GM18858 (cell line): ENCODE measurements at regions not wholly inside any gene's neighbourhood (a gene's known extent, or its start where the extent isn't known, plus 50 kb on each side); places are given as distances from the start of the nearest gene placed in this dataset.
"Not testable (repeated sequence)": the region's sequence is repeated elsewhere in the genome, so short reads cannot be mapped to it uniquely, and the experiment has no call there.

Experiments used
- ATAC-seq: cut with Tn5 transposase; IDR thresholded peaks from one replicate; pipeline ENCODE4 v1.9.1; 2021; ENCODE audit not compliant: unreplicated experiment

DNA sequence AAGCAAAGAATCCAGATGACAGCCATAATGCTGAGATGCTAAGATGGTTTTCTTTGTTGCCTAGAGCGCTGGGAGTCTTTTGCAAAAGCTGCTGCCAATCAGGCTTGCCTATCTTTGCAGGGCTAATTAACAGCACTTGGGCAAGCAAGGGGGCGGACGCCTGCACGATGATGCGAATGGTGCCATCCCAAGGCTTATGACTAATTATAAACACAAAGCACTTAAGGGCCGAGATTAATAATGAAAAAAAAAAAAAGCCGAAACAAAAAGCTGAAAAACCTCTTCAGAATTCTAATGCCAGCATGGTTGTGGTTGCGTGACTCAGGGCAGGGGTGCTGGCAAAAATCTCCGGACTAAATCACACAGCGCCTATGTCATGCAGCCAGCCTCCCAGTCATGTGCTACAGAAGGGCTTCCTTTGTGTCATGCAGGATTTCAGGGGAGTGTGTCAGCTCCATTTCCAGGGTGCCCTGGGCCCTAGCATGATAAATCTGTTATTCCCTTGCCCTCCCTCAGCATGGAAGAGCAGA lies 185.0 kb upstream of the ANKRD28 start:
- ATAC-seq, result no peak

- no peak for ATAC-seq
Observed at GRCh38 chr3:15983232-15983631, 185.5 kb upstream of the ANKRD28 start.

GRCh38 chr3:15983693-15984092 lies 185.9 kb upstream of the ANKRD28 start:
- ATAC-seq, result no peak

DNA sequence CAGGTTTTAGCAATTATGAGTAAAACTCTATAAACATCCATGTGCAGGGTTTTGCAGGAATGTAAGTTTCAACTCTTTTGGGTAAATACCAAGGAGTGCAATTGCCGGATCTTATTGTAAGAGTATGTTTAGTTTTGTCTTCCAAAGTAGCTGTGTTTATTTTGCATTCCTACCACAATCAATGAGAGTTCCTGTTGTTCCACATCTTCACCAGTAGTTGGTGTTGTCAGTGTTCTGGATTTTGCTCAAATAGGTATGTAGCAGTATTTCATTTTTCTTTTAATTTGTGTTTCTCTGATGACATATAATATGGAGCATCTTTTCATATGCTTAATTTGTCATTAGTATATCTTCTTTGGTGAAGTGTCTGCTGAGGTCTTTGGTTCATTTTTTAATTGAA lies 185.1 kb upstream of the GALNT15 start:
- ATAC-seq, result no peak

DNA sequence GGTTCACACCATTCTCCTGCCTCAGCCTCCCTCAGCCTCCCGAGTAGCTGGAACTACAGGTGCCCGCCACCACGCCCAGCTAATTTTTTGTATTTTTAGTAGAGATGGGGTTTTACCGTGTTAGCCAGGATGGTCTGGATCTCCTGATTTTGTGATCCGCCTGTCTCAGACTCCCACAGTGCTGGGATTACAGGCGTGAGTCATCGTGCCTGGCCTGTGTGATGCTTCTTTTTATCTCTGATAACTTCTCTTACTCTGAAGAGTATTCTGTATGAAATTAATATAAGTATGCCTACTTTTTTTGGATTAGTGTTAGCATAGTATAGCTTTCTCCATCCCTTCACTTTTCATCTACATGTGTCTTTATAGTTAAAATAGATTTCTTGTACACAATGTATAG lies 180.8 kb upstream of the GALNT15 start:
- not testable (repeated sequence) for ATAC-seq

DNA sequence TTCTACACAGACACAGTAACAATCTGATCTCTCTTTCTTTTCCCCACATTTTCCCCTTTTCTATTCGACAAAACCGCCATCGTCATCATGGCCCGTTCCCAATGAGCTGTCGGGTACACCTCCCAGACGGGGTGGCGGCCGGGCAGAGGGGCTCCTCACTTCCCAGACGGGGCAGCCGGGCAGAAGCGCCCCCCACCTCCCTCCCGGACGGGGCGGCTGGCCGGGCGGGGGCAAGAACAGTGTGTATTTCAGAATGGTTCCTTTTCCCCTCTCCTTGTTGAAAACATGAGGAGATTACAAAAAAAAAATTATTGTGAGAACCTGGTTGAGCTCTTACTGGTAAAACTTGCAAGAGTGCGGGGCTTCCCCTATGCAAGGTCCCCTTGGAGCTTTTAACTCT lies 178.0 kb upstream of the GALNT15 start:
- ATAC-seq, result not testable (repeated sequence)

DNA sequence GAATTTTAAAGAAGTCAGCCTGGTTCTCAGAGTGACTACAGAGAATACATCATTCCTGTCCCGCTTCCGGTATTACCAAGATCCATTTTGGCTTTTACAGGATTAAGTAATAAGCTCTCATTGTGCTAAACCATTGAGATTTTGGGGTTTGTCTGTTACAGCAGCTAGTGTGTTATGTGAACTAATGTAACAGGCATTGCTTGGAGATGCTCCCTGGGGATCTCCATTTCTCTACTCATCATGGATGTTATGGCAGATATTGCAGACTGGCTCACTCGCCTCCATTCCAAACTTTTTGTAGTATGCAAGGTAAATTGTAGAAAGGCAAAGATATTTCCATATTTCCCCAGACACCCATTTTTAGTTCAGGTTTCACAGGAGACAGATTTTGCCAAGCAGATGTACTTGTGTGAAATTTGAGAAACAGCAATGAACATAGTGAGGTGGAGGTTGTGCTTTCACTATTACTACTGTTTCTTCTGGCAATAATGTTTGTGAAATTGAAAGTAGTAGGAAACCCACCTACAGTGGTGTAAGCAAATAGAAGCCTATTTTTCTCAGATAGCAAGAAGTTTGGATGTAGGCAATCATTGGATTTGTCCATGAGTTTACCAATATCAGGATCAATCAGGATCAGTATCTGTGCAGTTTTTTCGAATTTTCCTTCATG lies 177.1 kb upstream of the GALNT15 start:
- peak; percentile 96 for ATAC-seq

DNA sequence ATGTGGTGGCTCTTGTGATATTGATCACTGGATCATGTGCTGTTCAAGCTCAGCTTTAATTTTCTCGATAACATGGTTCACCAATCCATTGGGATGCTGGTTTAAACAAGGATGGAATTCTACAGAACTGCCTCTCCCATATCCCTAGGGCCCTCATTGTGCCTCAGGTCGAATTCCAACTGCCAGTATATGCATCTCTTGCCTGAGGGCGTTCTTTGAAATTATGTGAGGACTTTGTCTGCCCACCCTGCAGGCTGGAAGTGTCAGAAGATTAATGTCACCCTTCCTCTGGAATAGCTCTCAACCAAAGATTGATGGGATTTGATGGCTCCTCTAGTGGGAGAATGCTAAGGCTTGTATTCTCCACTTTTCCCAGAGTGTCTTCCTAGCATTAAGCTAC lies 175.6 kb upstream of the GALNT15 start:
- no peak for ATAC-seq

DNA sequence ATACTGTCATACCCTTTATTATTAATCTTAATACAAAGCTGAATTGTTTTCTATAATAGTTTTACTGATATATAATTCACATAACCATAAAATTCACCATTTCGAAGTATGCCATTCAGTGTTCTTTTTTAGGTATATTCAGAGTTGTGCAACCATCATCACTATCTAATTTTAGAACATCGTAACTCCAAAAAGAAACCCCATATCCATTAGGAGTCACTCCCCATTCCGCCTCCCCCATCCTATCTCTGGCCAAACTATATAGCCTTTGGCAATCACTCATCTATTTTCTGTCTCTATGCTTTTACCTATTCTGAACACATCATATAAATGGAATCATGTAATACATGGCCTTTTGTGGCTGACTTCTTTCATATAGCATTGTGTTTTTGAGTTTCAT lies 169.7 kb upstream of the GALNT15 start:
- no peak for ATAC-seq

GRCh38 chr3:16011376-16011775 lies 163.1 kb upstream of the GALNT15 start:
- ATAC-seq, result no peak

- no peak for ATAC-seq
Observed at GRCh38 chr3:16012086-16012485, 162.4 kb upstream of the GALNT15 start.

DNA sequence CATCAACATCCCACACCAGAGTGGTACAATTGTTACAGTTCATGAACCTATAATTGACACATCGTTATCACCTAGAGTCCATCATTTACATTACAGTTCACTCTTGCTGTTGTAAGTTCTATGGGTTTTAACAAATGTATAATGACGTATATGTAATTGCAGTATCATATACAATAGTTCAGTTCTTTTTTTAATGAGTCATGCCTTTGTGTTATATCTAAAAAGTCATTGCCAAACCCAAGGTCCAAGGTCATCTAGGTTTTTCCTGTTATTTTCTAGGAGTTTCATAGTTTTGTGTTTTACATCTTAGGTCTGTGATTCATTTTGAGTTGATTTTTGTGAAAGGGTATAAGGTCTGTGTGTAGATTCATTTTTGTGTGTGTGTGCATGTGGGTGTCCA lies 160.9 kb upstream of the GALNT15 start:
- ATAC-seq, result no peak

- not testable (repeated sequence) for ATAC-seq
Observed at GRCh38 chr3:16021801-16022200, 152.7 kb upstream of the GALNT15 start.

GRCh38 chr3:16023881-16024280 lies 150.6 kb upstream of the GALNT15 start:
- ATAC-seq, result not testable (repeated sequence)

DNA sequence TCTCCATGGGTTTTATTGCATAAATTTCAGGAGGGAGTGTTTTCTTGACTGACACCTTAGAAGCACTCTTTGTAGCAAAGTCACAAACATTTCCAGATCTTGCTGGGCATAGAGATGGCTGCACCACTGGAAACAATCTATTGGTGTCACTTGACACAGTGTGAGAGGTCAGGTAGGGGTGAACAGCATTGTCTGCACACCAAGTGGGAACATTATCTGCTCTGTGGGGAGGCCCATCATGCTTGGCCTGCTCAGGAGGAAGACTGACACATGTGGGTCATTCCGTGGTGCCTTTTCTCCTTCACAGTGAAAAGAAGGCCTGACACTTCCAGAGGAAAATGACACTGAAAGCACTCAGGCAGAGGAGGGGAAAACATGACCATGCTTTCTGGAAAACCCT lies 149.9 kb upstream of the GALNT15 start:
- ATAC-seq, result no peak

- ATAC-seq, result no peak
Observed at GRCh38 chr3:16026753-16027152, 147.7 kb upstream of the GALNT15 start.

GRCh38 chr3:16028604-16029003 lies 145.9 kb upstream of the GALNT15 start:
- ATAC-seq, result no peak

DNA sequence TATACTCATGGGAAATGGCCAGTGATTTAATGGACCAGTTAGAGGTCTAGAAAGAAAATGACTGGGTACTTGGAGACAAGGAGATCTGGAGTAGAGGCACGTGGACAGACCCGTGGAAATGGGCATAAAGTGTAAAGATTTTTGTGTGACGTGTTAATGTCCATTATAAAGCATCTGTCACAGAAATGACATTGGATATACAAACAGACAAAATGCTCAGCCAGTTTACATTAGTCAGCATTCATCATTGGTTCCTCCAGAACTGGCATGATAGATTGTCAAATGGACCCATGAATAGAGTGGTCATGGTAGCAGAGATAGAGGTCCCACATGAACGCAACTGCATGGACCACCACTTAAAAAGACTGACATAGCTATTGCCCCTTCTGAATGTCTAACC lies 144.1 kb upstream of the GALNT15 start:
- no peak for ATAC-seq

DNA sequence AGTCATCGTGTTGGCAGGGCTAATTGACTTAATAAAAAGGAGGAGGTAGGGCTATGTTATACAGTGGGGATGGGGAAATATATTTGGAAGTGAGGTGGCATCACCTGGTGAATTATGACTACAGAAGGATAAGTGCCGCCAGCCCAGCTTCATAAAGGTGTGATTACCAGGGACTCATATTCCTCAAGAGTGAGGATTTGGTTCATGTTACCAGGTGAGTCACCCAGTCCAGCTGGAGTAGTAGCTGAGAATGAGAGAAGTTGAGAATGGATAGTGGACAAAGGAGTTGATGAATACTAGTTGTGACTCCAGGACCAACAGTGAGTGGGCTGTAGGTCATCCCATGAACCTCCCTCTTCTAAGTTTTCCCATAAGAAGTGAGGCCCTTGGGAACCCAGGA lies 143.0 kb upstream of the GALNT15 start:
- ATAC-seq, result no peak

DNA sequence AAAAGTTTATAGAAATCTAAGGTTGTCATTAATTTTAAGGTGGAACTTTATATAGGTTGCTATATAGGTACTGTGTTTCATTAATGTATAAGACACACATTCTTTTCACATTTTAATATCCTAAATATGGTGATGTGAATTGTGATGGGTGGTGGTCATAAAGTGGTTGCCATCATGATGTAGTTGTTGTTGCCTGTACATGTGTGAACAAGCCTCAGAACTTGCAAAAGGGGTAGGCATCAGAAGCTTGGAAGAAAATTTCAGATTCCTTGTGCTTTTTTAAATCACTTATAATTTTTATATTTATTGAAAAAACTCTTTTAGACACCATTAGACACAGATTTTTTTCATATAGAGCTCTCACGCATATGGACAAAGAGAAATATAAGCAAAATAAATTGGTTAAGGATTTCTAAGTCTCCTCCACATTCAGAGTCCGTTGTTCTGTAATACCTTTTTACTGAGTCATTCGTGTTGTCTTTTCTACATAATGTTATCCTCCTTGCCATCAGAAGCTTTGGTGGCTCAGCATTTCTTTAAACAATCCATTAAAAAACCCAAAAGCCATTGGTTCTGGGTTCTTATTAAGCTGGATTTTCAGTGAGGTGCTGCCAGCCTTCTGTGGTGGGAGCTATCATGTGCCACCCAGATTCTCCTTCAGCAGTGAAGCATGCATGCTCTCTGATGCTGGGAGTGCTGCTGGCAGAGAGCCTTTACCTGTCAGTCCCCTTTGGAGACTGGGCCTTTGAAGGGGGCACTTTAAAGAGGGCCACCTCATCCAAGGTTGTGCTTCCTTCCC lies 140.4 kb upstream of the GALNT15 start:
- no peak for ATAC-seq

DNA sequence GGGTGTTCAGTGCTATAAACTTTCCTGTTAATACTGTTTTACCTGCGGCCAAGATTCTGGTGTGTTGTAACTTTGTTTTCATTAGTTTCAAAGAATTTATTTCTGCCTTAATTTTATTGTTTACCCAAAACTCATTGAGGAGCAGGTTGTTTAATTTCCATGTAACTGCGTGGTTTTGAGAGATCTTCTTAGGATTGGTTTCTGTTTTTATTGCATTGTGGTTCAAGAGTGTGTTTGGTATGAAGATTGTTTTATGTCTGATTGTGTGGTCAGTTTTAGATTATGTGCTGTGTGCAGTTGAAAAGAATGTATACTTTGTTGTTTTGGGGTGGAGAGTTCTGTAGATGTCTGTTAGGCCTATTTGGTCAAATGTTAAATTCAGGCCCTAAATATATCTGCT lies 133.5 kb upstream of the GALNT15 start:
- no peak for ATAC-seq
